Colonic mucosa (tissue), 4 donors: ENCODE measurements at regions not wholly inside any gene's neighbourhood (a gene's known extent, or its start where the extent isn't known, plus 50 kb on each side); places are given as distances from the start of the nearest gene placed in this dataset.

Experiments used
- DNase-seq: peaks from one replicate; pipeline ENCODE4 v3.0.0-alpha.2; 2020
- H3K27ac ChIP-seq: fragments of 200-600 bp; one replicate; pipeline ENCODE4 v1.8.0; 2021
- H3K27me3 ChIP-seq: fragments of 200-600 bp; one replicate; pipeline ENCODE4 v1.8.0; 2021
- H3K36me3 ChIP-seq: fragments of 200-600 bp; one replicate; pipeline ENCODE4 v1.8.0; 2021
- H3K4me1 ChIP-seq: fragments of 200-600 bp; one replicate; pipeline ENCODE4 v1.8.0; 2021; ENCODE audit warnings: mild to moderate bottlenecking
- H3K4me3 ChIP-seq: fragments of 200-600 bp; one replicate; pipeline ENCODE4 v1.8.0; 2021
- H3K9ac ChIP-seq, 2 donors: one replicate each; pipeline ENCODE4 v1.7.0; 2013; ENCODE audit warnings: control low read depth in 2 of 2, low read depth in 2 of 2, low read length in 2 of 2
- H3K9me3 ChIP-seq: fragments of 200-600 bp; one replicate; pipeline ENCODE4 v1.8.0; 2021
- intact Hi-C: fragments of 100-400 bp; cut with DNase I; formaldehyde crosslinking; loops from one replicate; pipeline ENCODE4 v1.14.1; 2022
- TF ChIP-seq, protein P1 (sequence below): fragments of 200-600 bp; IDR thresholded peaks from one replicate; pipeline ENCODE4 v1.8.0; 2022; ENCODE audit warnings: antibody characterized with exemption, mild to moderate bottlenecking
- donor health status: healthy.
- donor health status: DM: no; HTN: no; CAD: no.
- donor health status: DM: no; HTN: no; CAD: no.

DNA sequence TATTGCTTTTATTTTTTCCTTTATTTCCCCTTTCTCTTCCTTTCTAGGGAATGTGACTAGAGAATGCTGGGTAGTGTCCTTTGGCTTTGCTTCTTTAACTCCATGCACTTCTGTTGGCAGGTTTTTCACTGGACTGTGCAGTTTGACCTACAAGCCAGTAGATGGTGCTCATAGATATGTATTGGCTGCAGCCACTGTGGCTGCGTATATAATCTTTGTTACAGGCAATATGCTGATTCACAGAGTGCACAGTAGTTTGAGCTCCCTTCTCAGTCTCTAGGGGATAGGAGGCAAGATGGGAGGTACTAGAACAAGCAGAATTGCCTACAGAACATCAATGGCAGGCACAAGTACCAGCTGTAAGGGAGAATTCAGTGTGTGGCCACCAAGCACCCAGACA, 503.5 kb downstream of the LRFN5 start:
- TF ChIP-seq, protein P1, sequence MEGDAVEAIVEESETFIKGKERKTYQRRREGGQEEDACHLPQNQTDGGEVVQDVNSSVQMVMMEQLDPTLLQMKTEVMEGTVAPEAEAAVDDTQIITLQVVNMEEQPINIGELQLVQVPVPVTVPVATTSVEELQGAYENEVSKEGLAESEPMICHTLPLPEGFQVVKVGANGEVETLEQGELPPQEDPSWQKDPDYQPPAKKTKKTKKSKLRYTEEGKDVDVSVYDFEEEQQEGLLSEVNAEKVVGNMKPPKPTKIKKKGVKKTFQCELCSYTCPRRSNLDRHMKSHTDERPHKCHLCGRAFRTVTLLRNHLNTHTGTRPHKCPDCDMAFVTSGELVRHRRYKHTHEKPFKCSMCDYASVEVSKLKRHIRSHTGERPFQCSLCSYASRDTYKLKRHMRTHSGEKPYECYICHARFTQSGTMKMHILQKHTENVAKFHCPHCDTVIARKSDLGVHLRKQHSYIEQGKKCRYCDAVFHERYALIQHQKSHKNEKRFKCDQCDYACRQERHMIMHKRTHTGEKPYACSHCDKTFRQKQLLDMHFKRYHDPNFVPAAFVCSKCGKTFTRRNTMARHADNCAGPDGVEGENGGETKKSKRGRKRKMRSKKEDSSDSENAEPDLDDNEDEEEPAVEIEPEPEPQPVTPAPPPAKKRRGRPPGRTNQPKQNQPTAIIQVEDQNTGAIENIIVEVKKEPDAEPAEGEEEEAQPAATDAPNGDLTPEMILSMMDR: no peak
- H3K4me3 ChIP-seq: no peak overlapping the region
- H3K9ac ChIP-seq: no peak overlapping the region
- H3K4me1 ChIP-seq: no peaks in the 10 kb centered on the region
- no peak for DNase-seq
- no peaks in the 10 kb centered on the region for H3K9me3 ChIP-seq
- no peak overlapping the region for H3K27ac ChIP-seq
- no peaks in the 10 kb centered on the region for H3K27me3 ChIP-seq
- intact Hi-C loops: no loop called here
- no peaks in the 10 kb centered on the region for H3K36me3 ChIP-seq

DNA sequence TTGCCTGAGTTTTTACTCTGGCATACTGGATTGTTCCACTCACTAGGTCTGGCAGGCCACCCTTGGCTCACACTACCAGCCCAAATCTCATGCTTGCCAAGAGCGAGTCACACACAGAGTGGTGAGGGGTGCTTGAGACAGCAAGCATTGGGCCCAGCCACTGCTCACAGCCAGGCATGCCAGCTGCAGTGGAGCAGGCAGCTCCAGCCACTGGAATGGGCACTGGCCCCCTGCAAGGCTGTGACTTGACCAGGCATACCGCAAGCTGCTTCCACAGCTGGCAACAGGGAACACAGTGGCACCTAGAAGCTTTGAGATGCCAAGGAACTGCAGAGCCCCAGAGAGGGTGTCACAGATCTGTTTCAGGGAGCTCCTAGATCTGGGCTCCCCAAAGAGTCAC, 488.5 kb downstream of the LRFN5 start:
- Histone ChIP-seq H3K4me1 (no peaks in the 10 kb centered on the region), H3K9ac (no peak overlapping the region)

DNA sequence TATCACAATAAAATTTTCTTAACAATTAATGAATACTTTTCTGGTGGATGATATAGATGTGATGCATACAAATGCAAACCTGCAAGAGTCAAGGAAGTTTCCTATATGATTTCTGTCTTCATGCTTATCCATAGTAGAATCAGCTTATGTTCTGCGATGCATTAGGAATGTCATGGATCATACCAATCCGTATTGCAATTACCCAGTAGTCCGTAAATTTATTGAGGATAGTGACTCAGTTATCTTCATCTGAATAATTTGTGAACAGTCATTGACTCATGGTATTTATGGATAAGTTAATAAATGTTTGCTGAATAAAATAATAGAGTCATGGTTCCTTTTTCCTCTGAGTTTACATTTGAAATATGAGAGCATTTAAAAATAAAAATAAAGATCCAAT, 483.4 kb downstream of the LRFN5 start:
- no peak overlapping the region for H3K9ac ChIP-seq
- intact Hi-C loops: no loop called here

More for the DNA sequence above, 488.5 kb downstream of the LRFN5 start:
- H3K4me3 ChIP-seq: no peak overlapping the region
- TF ChIP-seq, protein P1: no peak
- intact Hi-C loops: no loop called here
- no peaks in the 10 kb centered on the region for H3K36me3 ChIP-seq
- no peaks in the 10 kb centered on the region for H3K27me3 ChIP-seq
- no peak for DNase-seq
- H3K27ac ChIP-seq: no peak overlapping the region
- H3K9me3 ChIP-seq: no peaks in the 10 kb centered on the region

DNA sequence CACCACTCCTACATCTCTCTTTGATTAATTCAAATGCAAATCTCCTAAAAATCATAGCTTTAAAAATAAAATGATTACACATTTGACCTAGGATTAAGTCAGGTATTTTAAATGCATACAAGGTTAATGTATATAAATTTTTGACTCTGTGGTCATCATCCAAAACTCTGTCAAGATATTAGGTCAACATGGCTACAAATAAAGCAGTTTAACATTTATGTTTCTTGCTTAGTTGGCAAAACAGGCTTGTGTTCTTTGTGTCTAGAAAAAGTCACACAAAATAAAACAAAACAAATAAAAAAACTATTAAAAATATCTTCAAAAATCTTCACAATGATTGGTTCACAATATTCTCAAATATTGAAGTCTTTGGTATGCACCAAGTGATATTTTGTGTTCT, 473.2 kb downstream of the LRFN5 start:
- Histone ChIP-seq H3K4me3 (no peak overlapping the region), H3K36me3 (no peaks in the 10 kb centered on the region), H3K4me1 (no peaks in the 10 kb centered on the region), H3K27ac (no peak overlapping the region), H3K9ac (no peak overlapping the region), H3K9me3 (no peaks in the 10 kb centered on the region), H3K27me3 (no peaks in the 10 kb centered on the region)
- TF ChIP-seq, protein P1: no peak
- DNase-seq: no peak
- intact Hi-C loops: no loop called here

More for the DNA sequence above, 483.4 kb downstream of the LRFN5 start:
- Histone ChIP-seq H3K4me3 (no peak overlapping the region), H3K36me3 (no peaks in the 10 kb centered on the region), H3K27me3 (no peaks in the 10 kb centered on the region), H3K27ac (no peak overlapping the region), H3K4me1 (no peaks in the 10 kb centered on the region), H3K9me3 (no peaks in the 10 kb centered on the region)
- TF ChIP-seq, protein P1: no peak
- no peak for DNase-seq

DNA sequence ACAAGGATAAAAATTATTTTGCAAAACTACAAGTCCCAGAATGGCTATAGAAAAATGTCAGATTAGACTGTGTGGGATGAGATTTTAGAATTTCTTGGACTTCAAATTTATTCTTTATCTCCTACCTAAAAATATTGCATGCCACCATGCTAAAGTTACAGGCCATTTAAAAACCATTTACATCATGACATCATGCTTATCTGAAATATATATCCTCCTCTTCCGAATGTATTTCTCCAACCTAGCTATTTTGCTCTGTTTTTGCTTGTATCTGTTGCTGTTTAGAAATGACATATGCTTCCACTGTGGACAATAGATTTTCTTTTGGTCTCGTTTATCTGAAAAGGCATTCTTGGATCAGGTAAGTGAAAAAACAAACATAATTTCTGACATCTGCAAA, 471.7 kb downstream of the LRFN5 start:
- no peak for DNase-seq
- Histone ChIP-seq H3K9ac (no peak overlapping the region), H3K4me3 (no peak overlapping the region), H3K9me3 (no peaks in the 10 kb centered on the region), H3K36me3 (no peaks in the 10 kb centered on the region), H3K27ac (no peak overlapping the region), H3K4me1 (no peaks in the 10 kb centered on the region), H3K27me3 (no peaks in the 10 kb centered on the region)
- TF ChIP-seq, protein P1: no peak
- intact Hi-C loops: no loop called here

DNA sequence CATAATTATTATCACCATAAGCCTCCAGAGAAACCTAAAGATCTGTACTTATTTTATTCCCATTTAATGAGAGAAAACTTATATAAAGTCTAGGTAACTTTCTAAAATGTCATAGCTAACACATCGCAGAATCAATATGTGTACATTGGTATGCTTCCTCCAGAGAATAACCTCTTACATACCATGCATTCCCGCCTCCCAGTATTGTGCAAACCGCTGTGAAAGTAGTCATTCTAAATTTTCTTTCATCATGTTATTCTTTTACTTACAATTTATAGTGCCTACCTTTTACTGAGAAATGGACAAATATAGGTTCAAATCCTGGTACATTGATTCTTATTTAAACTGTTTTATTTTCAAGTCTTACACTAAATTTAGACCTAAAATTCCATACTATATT, 463.4 kb downstream of the LRFN5 start:
- Histone ChIP-seq H3K27ac (no peak overlapping the region), H3K9me3 (no peaks in the 10 kb centered on the region), H3K9ac (no peak overlapping the region), H3K4me1 (no peaks in the 10 kb centered on the region), H3K36me3 (no peaks in the 10 kb centered on the region), H3K4me3 (no peak overlapping the region), H3K27me3 (no peaks in the 10 kb centered on the region)
- TF ChIP-seq, protein P1: no peak
- no peak for DNase-seq
- intact Hi-C loops: no loop called here
